Tibial artery (tissue), 4 donors: ENCODE measurements at regions not wholly inside any gene's neighbourhood (a gene's known extent, or its start where the extent isn't known, plus 50 kb on each side); places are given as distances from the start of the nearest gene placed in this dataset.

Source experiments
- DNase-seq, 2 donors: peaks; one replicate each; pipeline ENCODE4 v3.0.0-alpha.2; 2019
- H3K27ac ChIP-seq, 2 donors: fragments of 200-600 bp; sonication (generic) in 1 of 2; 1 replicate in 1 of 2; 2 replicates in 1 of 2; pipeline ENCODE4 v1.5.1; 2018 to 2019; ENCODE audit warnings: mild to moderate bottlenecking in 1 of 2
- H3K27me3 ChIP-seq, 2 donors: fragments of 200-600 bp; sonication (generic) in 1 of 2; one replicate each; pipeline versions ENCODE4 v1.5.1 to v1.6.0; 2016 to 2019
- H3K36me3 ChIP-seq, 3 donors: fragments of 200-600 bp; sonication (generic) in 2 of 3; one replicate each; pipeline ENCODE4 v1.5.1; 2016 to 2019; ENCODE audit warnings: mild to moderate bottlenecking in 2 of 3
- H3K4me1 ChIP-seq, 4 donors: fragments of 200-600 bp; sonication (generic) in 2 of 4; 1 replicate in 3 of 4; 2 replicates in 1 of 4; pipeline ENCODE4 v1.5.1; 2016 to 2019
- H3K4me3 ChIP-seq, 2 donors: fragments of 200-600 bp; sonication (generic) in 1 of 2; 1 replicate in 1 of 2; 2 replicates in 1 of 2; pipeline ENCODE4 v1.5.1; 2018 to 2019; ENCODE audit warnings: mild to moderate bottlenecking in 2 of 2
- H3K9me3 ChIP-seq, 3 donors: fragments of 200-600 bp; sonication (generic) in 1 of 3; one replicate each; pipeline ENCODE4 v1.5.1; 2016 to 2019
- intact Hi-C: fragments of 100-400 bp; cut with DNase I; formaldehyde crosslinking; loops from one replicate; pipeline ENCODE4 v1.15.0; 2023; ENCODE audit warnings: low total_unique reads
- TF ChIP-seq, protein P1 (sequence below), 2 experiments: fragments of 200-600 bp in 1 of 2; fragments of 450-650 bp in 1 of 2; IDR thresholded peaks; one replicate each; pipeline ENCODE4 v1.5.1; 2017 to 2019; ENCODE audit warnings: antibody characterized with exemption in 2 of 2, mild to moderate bottlenecking in 1 of 2, moderate library complexity in 1 of 2

DNA sequence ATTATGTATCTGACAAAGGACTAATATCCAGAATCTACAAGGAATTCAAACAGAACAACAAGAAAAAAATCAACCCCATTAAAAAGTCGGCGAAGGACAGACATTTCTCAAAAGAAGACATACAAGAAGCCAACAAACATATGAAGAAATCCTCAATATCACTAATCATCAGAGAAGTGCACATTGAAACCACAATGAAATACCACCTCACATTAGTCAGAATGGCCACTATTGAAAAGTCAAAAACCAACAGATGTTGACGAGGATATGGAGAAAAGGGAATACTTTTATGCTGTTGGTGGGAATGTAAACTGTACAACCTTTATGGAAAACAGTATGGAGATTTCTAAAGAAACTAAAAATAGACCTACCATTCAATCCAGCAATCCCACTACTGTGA, 233.1 kb upstream of the PLSCR5 start:
- intact Hi-C loops = no loop called here
- Histone ChIP-seq H3K27me3 (no peaks in the 10 kb centered on the region), H3K9me3 (no peaks in the 10 kb centered on the region), H3K4me3 (no peak overlapping the region), H3K27ac (no peak overlapping the region), H3K36me3 (no peaks in the 10 kb centered on the region), H3K4me1 (peaks cover 0 to 5% (median 0%) of the 10 kb centered on the region in 4 donors)
- TF ChIP-seq, protein P1, sequence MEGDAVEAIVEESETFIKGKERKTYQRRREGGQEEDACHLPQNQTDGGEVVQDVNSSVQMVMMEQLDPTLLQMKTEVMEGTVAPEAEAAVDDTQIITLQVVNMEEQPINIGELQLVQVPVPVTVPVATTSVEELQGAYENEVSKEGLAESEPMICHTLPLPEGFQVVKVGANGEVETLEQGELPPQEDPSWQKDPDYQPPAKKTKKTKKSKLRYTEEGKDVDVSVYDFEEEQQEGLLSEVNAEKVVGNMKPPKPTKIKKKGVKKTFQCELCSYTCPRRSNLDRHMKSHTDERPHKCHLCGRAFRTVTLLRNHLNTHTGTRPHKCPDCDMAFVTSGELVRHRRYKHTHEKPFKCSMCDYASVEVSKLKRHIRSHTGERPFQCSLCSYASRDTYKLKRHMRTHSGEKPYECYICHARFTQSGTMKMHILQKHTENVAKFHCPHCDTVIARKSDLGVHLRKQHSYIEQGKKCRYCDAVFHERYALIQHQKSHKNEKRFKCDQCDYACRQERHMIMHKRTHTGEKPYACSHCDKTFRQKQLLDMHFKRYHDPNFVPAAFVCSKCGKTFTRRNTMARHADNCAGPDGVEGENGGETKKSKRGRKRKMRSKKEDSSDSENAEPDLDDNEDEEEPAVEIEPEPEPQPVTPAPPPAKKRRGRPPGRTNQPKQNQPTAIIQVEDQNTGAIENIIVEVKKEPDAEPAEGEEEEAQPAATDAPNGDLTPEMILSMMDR (IDR thresholded peaks at IDR 0.05) = no peak
- no peak for DNase-seq

DNA sequence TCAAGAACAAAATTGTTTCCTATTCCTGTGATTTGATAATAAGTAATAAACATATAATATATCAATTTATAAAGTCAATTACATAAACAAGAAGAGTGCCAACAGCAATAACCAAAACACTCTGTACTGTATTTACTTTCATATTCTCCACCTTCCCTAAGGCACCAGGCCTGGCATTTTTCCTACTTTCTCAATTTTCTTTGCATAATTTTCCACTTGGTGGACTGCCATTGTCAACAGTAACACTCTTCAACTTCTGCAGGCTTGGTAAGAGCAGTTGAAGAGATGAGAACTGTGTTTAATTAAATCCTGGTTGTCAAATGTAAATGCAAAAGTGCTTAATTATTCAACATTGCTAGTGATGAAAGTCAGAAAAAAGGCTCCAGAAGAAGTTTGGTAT, 229.8 kb upstream of the PLSCR5 start:
- intact Hi-C loops = no loop called here
- H3K4me3 ChIP-seq = no peak overlapping the region
- no peaks in the 10 kb centered on the region for H3K9me3 ChIP-seq
- H3K36me3 ChIP-seq = no peaks in the 10 kb centered on the region
- no peak for DNase-seq
- no peak overlapping the region for H3K27ac ChIP-seq
- no peaks in the 10 kb centered on the region for H3K27me3 ChIP-seq
- TF ChIP-seq, protein P1 (IDR thresholded peaks at IDR 0.05) = no peak
- H3K4me1 ChIP-seq = peaks cover 0 to 5% (median 0%) of the 10 kb centered on the region in 4 donors

DNA sequence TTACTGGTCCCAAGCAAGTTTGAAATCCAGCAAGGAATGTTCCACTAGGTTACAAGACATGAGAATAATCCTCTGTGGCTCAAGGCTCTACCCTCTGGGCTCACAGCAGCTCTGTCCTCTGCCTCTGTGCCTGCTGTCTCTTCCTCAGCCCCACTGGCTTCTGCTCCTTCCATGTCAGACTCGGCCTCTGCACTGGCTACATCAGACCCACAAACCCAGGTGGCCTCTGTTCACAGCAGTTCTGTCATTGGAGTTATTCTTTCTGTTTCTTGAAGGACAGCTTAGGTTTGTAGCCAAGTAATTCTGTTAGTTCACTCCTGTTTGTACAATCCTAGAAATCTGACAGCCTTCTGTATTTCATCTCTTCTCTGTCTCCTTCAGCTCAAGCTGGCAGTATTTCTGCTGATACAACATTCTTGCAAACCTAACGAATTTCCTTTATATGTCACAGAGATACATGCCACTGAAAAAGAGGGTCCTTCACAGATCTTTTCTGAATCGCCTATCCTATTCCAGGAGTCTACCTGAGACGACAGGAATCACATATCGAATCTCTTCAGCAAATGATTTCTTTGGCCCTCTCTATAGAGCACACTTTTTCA, 227.8 kb upstream of the PLSCR5 start:
- H3K4me1 ChIP-seq = peaks cover 0 to 5% (median 0%) of the 10 kb centered on the region in 4 donors
- intact Hi-C loops = no loop called here
- H3K36me3 ChIP-seq = no peaks in the 10 kb centered on the region
- no peaks in the 10 kb centered on the region for H3K9me3 ChIP-seq
- no peak overlapping the region for H3K4me3 ChIP-seq
- H3K27ac ChIP-seq = no peak overlapping the region
- TF ChIP-seq, protein P1 (IDR thresholded peaks at IDR 0.05) = no peak
- no peaks in the 10 kb centered on the region for H3K27me3 ChIP-seq
- no peak for DNase-seq

DNA sequence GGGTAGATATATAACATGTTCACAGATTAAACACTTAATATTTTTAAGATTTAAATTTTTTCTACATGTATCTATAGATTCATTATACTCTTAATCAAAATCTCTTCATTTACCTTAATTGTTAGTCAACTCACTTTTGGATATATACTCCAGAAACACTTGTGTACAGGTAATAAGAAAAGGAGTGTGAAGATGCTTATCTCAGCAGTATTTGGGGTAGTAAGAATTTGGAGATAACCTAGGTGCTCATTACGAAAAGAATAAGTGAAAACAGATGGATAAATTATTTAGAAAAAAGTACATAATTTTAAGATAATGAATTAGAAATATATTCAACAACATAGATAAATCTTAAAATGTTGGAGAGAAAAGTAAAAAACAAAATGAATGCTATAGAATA, 226.5 kb upstream of the PLSCR5 start:
- TF ChIP-seq, protein P1 (IDR thresholded peaks at IDR 0.05) = no peak
- Histone ChIP-seq H3K27ac (no peak overlapping the region), H3K27me3 (no peaks in the 10 kb centered on the region), H3K9me3 (no peaks in the 10 kb centered on the region), H3K4me3 (no peak overlapping the region), H3K4me1 (peaks cover 0 to 5% (median 0%) of the 10 kb centered on the region in 4 donors), H3K36me3 (no peaks in the 10 kb centered on the region)
- intact Hi-C loops = no loop called here
- no peak for DNase-seq

DNA sequence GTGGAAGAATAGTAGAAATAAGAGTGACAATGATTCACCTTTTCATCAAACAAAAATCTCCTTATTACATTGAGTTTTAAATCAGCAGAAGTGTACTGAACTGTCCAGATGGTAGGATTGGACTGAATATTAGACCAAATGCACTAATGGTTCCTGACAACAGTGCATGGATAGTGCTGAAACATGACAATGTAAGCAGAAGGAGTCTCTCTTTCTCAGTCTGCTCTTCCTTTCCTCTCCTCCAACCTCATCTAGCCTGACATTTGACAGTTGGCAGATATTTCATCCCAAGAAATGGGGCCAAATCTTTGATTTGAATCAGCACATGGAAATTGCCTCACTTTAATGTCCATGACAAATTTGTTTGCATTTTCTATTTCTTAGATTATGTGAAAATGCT, 225.1 kb upstream of the PLSCR5 start:
- no peaks in the 10 kb centered on the region for H3K36me3 ChIP-seq
- no peak overlapping the region for H3K27ac ChIP-seq
- TF ChIP-seq, protein P1 (IDR thresholded peaks at IDR 0.05) = no peak
- no peak for DNase-seq
- no peak overlapping the region for H3K4me3 ChIP-seq
- no peaks in the 10 kb centered on the region for H3K9me3 ChIP-seq
- intact Hi-C loops = no loop called here
- no peaks in the 10 kb centered on the region for H3K27me3 ChIP-seq
- peaks cover 0 to 5% (median 0%) of the 10 kb centered on the region in 4 donors for H3K4me1 ChIP-seq

DNA sequence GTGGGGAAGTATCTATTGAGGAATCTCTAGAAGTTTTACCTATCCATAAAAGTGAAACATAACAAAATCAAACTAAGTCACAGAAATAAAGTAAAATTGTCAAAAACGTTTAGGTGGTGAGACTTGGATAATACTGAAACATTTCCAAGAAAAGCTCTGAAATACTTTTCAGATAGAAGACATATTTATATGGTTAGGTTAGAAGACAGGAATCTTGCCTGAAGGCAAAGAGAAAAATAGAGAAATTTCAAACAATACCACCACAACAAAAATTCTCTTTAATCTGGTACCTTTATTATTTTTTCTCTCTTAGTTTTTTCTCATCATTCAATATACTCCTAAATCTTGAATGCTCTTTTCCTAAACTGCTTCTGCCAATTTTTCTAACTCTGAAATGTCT, 222.7 kb upstream of the PLSCR5 start:
- intact Hi-C loops = no loop called here
- no peaks in the 10 kb centered on the region for H3K27me3 ChIP-seq
- TF ChIP-seq, protein P1 (IDR thresholded peaks at IDR 0.05) = no peak

More for the DNA sequence above, 222.7 kb upstream of the PLSCR5 start:
- H3K9me3 ChIP-seq = no peaks in the 10 kb centered on the region
- no peaks in the 10 kb centered on the region for H3K4me1 ChIP-seq
- H3K4me3 ChIP-seq = no peak overlapping the region
- H3K27ac ChIP-seq = no peak overlapping the region
- no peaks in the 10 kb centered on the region for H3K36me3 ChIP-seq
- no peak for DNase-seq
